ENCODE measurements at regions not wholly inside any gene's neighbourhood (a gene's known extent, or its start where the extent isn't known, plus 50 kb on each side); places are given as distances from the start of the nearest gene placed in this dataset.

DNA sequence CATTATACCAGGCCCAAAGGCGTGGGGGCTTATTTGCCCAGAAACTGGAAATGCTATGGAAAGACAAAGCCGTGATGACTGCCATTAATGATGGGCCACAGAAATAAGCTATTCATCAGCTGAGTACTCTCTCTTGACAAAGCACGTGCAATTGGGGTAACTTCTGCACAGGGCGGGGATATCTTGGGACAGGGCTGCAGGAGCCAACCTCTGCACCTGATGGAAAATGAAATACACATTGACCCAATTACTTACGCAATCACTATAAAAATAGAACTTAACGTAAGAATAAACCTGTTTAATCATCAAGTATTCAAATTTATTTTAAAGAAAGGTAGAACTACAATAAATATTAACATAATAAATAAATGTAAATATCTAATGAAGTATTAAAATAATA is 180.1 kb upstream of the NTF3 start:
- Mint-ChIP-seq H3K36me3 (ENCODE audit: insufficient read depth) (no peaks in the 10 kb centered on the region), H3K4me3 (no peak overlapping the region), H3K27me3 (peaks cover 5 to 13% of the 10 kb centered on the region in 2 donors), H3K27ac (no peak overlapping the region), H3K4me1 (ENCODE audit: low read depth in 2 of 2) (no peaks in the 10 kb centered on the region), H3K9me3 (no peaks in the 10 kb centered on the region)
- ATAC-seq (replicated peaks) (no peak), DNase-seq (no peak)

- Mint-ChIP-seq H3K27me3 (peaks cover 5 to 13% of the 10 kb centered on the region in 2 donors), H3K36me3 (ENCODE audit: insufficient read depth) (no peaks in the 10 kb centered on the region), H3K4me3 (no peak overlapping the region), H3K27ac (no peak overlapping the region), H3K9me3 (no peaks in the 10 kb centered on the region), H3K4me1 (ENCODE audit: low read depth in 2 of 2) (no peaks in the 10 kb centered on the region)
- ATAC-seq (replicated peaks), result no peak
- no peak for DNase-seq
Measured at GRCh38 chr12:5254703-5255102, 177.2 kb upstream of the NTF3 start.

- DNase-seq (no peak), ATAC-seq (replicated peaks) (no peak)
- Mint-ChIP-seq H3K4me3 (no peak overlapping the region), H3K36me3 (ENCODE audit: insufficient read depth) (no peaks in the 10 kb centered on the region), H3K27me3 (peaks cover 1 to 5% of the 10 kb centered on the region in 2 donors), H3K27ac (no peak overlapping the region), H3K4me1 (ENCODE audit: low read depth in 2 of 2) (no peaks in the 10 kb centered on the region), H3K9me3 (no peaks in the 10 kb centered on the region)
Measured at GRCh38 chr12:5257763-5258495, 174.0 kb upstream of the NTF3 start.

DNA sequence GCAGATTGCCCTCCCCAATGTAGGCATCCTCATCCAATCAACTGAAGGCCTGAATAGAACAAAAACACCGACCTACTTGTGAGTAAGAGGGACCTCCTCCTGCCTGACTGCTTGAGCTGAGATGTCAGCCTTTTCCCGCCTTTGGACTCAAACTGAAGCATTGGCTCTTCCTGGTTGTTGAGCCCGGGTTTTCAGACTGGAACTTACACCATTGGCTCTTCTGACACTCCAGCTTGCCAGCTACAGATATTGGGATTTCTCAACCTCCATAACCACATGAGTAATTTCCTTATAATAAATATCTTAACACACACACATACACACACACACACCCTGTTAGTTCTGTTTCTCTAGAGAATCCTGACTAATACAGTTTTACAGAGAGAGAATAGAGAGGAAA is 173.4 kb upstream of the NTF3 start:
- ATAC-seq (replicated peaks) (no peak), DNase-seq (no peak)
- H3K4me1 Mint-ChIP-seq (ENCODE audit: low read depth in 2 of 2), result no peaks in the 10 kb centered on the region
- H3K9me3 Mint-ChIP-seq, result no peaks in the 10 kb centered on the region
- peaks cover 0 to 5% of the 10 kb centered on the region in 2 donors for H3K27me3 Mint-ChIP-seq
- no peaks in the 10 kb centered on the region for H3K36me3 Mint-ChIP-seq (ENCODE audit: insufficient read depth)
- H3K27ac Mint-ChIP-seq, result no peak overlapping the region
- no peak overlapping the region for H3K4me3 Mint-ChIP-seq

- DNase-seq (no peak), ATAC-seq (replicated peaks) (no peak)
- no peak overlapping the region for H3K27ac Mint-ChIP-seq
- peaks cover 0 to 5% of the 10 kb centered on the region in 2 donors for H3K27me3 Mint-ChIP-seq
- H3K36me3 Mint-ChIP-seq (ENCODE audit: insufficient read depth), result no peaks in the 10 kb centered on the region
- no peaks in the 10 kb centered on the region for H3K9me3 Mint-ChIP-seq
- H3K4me3 Mint-ChIP-seq, result no peak overlapping the region
- no peaks in the 10 kb centered on the region for H3K4me1 Mint-ChIP-seq (ENCODE audit: low read depth in 2 of 2)
Measured at GRCh38 chr12:5258926-5259325, 173.0 kb upstream of the NTF3 start.

GRCh38 chr12:5259523-5259922 is 172.4 kb upstream of the NTF3 start:
- no peaks in the 10 kb centered on the region for H3K4me1 Mint-ChIP-seq (ENCODE audit: low read depth in 2 of 2)
- no peaks in the 10 kb centered on the region for H3K36me3 Mint-ChIP-seq (ENCODE audit: insufficient read depth)
- no peak overlapping the region for H3K4me3 Mint-ChIP-seq
- peaks cover 0 to 5% of the 10 kb centered on the region in 2 donors for H3K27me3 Mint-ChIP-seq
- ATAC-seq (replicated peaks) (no peak), DNase-seq (no peak)
- H3K9me3 Mint-ChIP-seq, result no peaks in the 10 kb centered on the region
- no peak overlapping the region for H3K27ac Mint-ChIP-seq

DNA sequence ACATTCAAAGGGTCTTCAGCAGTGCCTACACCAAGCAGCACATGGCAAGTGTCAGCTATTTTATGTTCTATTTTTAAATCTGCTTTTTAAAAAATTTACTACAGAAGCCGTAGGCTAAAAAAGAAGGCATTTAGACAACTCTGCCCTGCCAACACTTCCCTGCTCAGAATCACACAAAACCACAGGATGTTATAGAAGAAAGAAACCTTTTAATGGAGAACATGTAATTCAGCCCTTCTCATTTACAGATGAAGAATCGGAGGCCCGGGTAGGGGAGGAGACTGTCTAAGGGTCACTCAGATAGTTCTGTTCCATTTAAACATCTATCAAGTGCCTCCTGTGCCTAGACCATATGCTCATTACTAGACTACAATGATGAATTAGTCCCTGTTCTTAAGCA is 171.8 kb upstream of the NTF3 start:
- H3K36me3 Mint-ChIP-seq (ENCODE audit: insufficient read depth), result no peaks in the 10 kb centered on the region

GRCh38 chr12:5260591-5261086 is 171.3 kb upstream of the NTF3 start:
- DNase-seq (no peak), ATAC-seq (replicated peaks) (no peak)
- H3K4me1 Mint-ChIP-seq (ENCODE audit: low read depth in 2 of 2), result no peaks in the 10 kb centered on the region
- H3K9me3 Mint-ChIP-seq, result peaks cover 0 to 3% of the 10 kb centered on the region in 2 donors
- no peak overlapping the region for H3K4me3 Mint-ChIP-seq
- H3K27ac Mint-ChIP-seq, result no peak overlapping the region
- H3K36me3 Mint-ChIP-seq (ENCODE audit: insufficient read depth), result no peaks in the 10 kb centered on the region
- H3K27me3 Mint-ChIP-seq, result no peaks in the 10 kb centered on the region

More for the DNA sequence above, 171.8 kb upstream of the NTF3 start:
- Mint-ChIP-seq H3K9me3 (peaks cover 0 to 3% of the 10 kb centered on the region in 2 donors), H3K4me3 (no peak overlapping the region), H3K27ac (no peak overlapping the region), H3K27me3 (peaks cover 0 to 4% of the 10 kb centered on the region in 2 donors), H3K4me1 (ENCODE audit: low read depth in 2 of 2) (no peaks in the 10 kb centered on the region)
- ATAC-seq (replicated peaks), result no peak
- no peak for DNase-seq

- Mint-ChIP-seq H3K27me3 (no peaks in the 10 kb centered on the region), H3K36me3 (ENCODE audit: insufficient read depth) (no peaks in the 10 kb centered on the region)
- DNase-seq, result no peak
Measured at GRCh38 chr12:5262450-5262849, 169.5 kb upstream of the NTF3 start.

DNA sequence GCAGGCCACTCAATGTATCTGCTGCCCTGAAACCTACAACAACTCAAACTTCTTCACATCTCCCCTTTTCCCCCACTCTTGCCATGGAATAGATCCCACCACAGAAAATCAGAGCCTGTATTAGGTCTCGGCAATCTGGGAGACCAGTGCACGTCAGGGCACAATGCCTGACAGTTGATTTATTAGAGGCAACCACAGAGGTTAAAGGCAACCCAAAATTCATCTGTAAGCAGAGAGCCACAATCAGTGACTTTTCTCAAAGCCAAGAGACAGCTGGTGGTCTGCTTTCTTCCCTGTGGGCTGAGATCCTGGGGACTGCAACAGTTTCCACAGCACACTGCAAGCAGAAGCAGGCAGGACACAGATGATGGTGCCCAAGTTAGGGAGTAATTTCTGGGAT is 169.0 kb upstream of the NTF3 start:
- no peaks in the 10 kb centered on the region for H3K4me1 Mint-ChIP-seq (ENCODE audit: low read depth in 2 of 2)
- no peak overlapping the region for H3K4me3 Mint-ChIP-seq
- H3K27ac Mint-ChIP-seq, result no peak overlapping the region
- H3K36me3 Mint-ChIP-seq (ENCODE audit: insufficient read depth), result no peaks in the 10 kb centered on the region
- no peaks in the 10 kb centered on the region for H3K27me3 Mint-ChIP-seq
- DNase-seq (no peak), ATAC-seq (replicated peaks) (no peak)
- peaks cover 3 to 8% of the 10 kb centered on the region in 2 donors for H3K9me3 Mint-ChIP-seq

More at GRCh38 chr12:5262450-5262849, 169.5 kb upstream of the NTF3 start:
- H3K27ac Mint-ChIP-seq, result no peak overlapping the region
- H3K9me3 Mint-ChIP-seq, result peaks cover 3 to 8% of the 10 kb centered on the region in 2 donors
- no peak overlapping the region for H3K4me3 Mint-ChIP-seq
- no peak for ATAC-seq (replicated peaks)
- no peaks in the 10 kb centered on the region for H3K4me1 Mint-ChIP-seq (ENCODE audit: low read depth in 2 of 2)

DNA sequence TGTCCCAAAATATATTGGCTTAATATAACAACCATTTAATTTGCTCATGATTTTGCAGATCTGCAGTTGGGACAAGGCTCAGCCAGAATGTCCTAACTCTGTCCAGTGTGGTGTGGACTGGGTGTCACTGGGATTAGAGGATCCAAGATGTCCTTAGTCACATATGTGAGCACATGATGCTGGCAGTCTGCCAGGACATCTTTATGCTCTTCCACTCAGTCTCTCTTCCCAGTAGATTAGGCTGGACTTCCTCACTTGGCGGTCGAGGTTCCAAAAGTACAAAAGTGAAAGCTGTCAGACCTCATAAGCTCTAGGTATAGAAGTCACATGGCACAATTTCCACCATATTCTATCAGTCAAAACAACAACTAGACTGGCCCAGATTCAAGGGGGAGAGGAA is 167.9 kb upstream of the NTF3 start:
- no peak for DNase-seq
- no peaks in the 10 kb centered on the region for H3K27me3 Mint-ChIP-seq
- H3K4me1 Mint-ChIP-seq (ENCODE audit: low read depth in 2 of 2), result no peaks in the 10 kb centered on the region
- no peak for ATAC-seq (replicated peaks)
- no peaks in the 10 kb centered on the region for H3K36me3 Mint-ChIP-seq (ENCODE audit: insufficient read depth)
- peaks cover 3 to 8% of the 10 kb centered on the region in 2 donors for H3K9me3 Mint-ChIP-seq
- H3K4me3 Mint-ChIP-seq, result no peak overlapping the region
- H3K27ac Mint-ChIP-seq, result no peak overlapping the region

DNA sequence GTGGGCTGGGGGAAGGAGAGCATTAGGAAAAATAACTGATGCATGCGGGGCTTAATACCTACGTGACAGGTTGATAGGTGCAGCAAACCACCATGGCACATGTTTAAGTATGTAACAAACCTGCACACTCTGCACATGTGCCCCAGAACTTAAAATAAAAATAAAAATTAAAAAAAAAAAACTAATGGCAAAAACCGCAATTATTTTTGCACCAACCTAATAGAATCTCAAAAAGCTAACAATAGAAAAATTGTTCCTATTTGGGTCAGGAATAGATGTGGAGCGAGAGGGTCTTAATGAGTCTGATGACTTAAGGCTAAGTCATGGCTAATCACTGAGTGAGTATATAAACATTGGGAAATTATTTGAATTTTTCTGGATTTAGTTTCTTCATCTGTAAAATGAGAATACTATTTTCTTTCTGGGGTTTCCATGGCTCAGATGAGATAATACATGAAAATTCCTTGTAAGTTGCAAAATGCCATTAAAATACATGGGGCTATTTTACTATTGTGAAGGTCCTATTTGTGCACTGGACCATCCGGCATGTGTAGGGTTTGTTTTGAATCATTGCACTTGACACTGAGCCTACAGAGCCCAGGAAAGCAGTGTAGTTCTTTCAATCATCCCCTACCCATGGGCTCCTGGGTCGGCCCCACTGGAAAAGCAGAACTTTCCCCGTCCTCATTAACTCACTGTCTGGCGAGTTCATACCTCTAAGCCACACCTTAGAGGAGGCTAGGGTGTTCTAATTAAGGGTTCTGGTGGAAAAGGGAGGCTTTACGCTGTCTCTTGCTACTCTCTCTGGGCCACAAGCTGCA is 164.1 kb upstream of the NTF3 start:
- Mint-ChIP-seq H3K27me3 (no peaks in the 10 kb centered on the region), H3K4me3 (no peak overlapping the region), H3K9me3 (peaks cover 3 to 8% of the 10 kb centered on the region in 2 donors), H3K27ac (no peak overlapping the region), H3K36me3 (ENCODE audit: insufficient read depth) (no peaks in the 10 kb centered on the region), H3K4me1 (ENCODE audit: low read depth in 2 of 2) (no peaks in the 10 kb centered on the region)
- ATAC-seq (replicated peaks) (no peak), DNase-seq (no peak)

DNA sequence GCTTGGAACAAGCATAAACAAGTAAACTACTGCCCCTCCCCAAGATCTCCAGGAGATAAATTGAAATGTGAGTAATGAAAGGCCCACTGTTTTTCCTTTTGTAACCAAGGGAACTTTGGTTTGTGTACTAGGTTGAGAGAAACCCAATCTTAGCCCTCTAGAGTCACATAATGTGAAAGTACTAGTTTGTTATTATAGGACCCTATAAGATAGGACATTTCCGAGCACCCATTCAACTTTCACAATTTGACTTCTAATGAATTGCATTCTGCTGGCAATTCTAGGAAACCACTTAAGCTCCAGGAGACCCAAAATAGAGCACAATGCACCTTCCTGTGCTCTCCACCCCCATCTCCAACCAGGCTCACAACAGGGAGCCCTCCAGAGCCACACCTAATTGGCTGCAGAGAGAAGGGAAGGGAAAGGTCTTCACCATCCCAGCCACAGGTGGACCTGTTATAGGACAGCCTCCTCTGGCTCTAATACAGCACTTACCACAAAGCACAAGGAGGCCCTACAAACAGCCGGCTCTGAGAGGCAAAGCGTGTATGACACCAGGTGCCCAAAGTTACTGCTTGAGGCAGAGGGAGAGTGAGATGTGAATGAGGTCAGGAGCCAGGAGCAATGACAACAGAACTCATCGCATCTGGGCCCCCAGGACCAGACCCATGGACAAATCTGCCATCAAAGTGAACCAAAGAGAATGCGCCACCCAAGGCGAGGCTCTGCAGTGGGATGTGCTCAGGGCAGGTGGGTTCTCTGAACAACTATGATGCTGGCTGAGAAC is 163.3 kb upstream of the NTF3 start:
- Mint-ChIP-seq H3K36me3 (ENCODE audit: insufficient read depth) (no peaks in the 10 kb centered on the region), H3K27me3 (no peaks in the 10 kb centered on the region), H3K4me1 (ENCODE audit: low read depth in 2 of 2) (no peaks in the 10 kb centered on the region), H3K27ac (no peak overlapping the region), H3K4me3 (no peak overlapping the region), H3K9me3 (peaks cover 3 to 8% of the 10 kb centered on the region in 2 donors)
- no peak for ATAC-seq (replicated peaks)
- DNase-seq, result no peak

Data from effector memory CD8-positive, alpha-beta T cell (primary cell).